DMS153 treated with DMSO at 0.1 percent for 48 hours (cell line): ENCODE measurements at regions not wholly inside any gene's neighbourhood (a gene's known extent, or its start where the extent isn't known, plus 50 kb on each side); places are given as distances from the start of the nearest gene placed in this dataset.

Source experiments
- DNase-seq: peaks from one replicate; lab custom pipeline; 2025; ENCODE audit not compliant: unreplicated experiment; lab: John Stamatoyannopoulos, UW

GRCh38 chr15:85847031-85847430 is 52.3 kb upstream of the KLHL25 start:
- DNase-seq = no peak

- DNase-seq = no peak
Observed at GRCh38 chr15:85849946-85850345, 55.2 kb upstream of the KLHL25 start.

GRCh38 chr15:85852969-85853368 is 58.2 kb upstream of the KLHL25 start:
- DNase-seq = no peak

- DNase-seq = peak; percentile 4
Observed at GRCh38 chr15:85854345-85855097, 59.8 kb upstream of the KLHL25 start.

- peak; percentile 12 for DNase-seq
Observed at GRCh38 chr15:85858586-85859375, 64.1 kb upstream of the KLHL25 start.

GRCh38 chr15:85859671-85860070 is 64.9 kb upstream of the KLHL25 start:
- DNase-seq = no peak

- no peak for DNase-seq
Observed at GRCh38 chr15:85860394-85861161, 65.9 kb upstream of the KLHL25 start.

GRCh38 chr15:85865070-85865684 is 70.5 kb upstream of the KLHL25 start:
- no peak for DNase-seq

GRCh38 chr15:85867250-85867649 is 72.5 kb upstream of the KLHL25 start:
- no peak for DNase-seq

GRCh38 chr15:85869124-85869523 is 74.4 kb upstream of the KLHL25 start:
- no peak for DNase-seq

GRCh38 chr15:85870216-85871014 is 75.7 kb upstream of the KLHL25 start:
- no peak for DNase-seq

- DNase-seq = no peak
Observed at GRCh38 chr15:85871545-85871944, 76.8 kb upstream of the KLHL25 start.

- DNase-seq = no peak
Observed at GRCh38 chr15:85872125-85872524, 77.4 kb upstream of the KLHL25 start.

- DNase-seq = no peak
Observed at GRCh38 chr15:85874236-85874635, 79.5 kb upstream of the KLHL25 start.

GRCh38 chr15:85875756-85876155 is 81.0 kb upstream of the KLHL25 start:
- no peak for DNase-seq

- no peak for DNase-seq
Observed at GRCh38 chr15:85878828-85879225, 84.1 kb upstream of the KLHL25 start.

GRCh38 chr15:85879334-85880163 is 84.8 kb upstream of the KLHL25 start:
- no peak for DNase-seq

GRCh38 chr15:85880501-85881190 is 85.9 kb upstream of the KLHL25 start:
- no peak for DNase-seq

- no peak for DNase-seq
Observed at GRCh38 chr15:85886309-85886811, 91.6 kb upstream of the KLHL25 start.
